ENCODE measurements at regions not wholly inside any gene's neighbourhood (a gene's known extent, or its start where the extent isn't known, plus 50 kb on each side); places are given as distances from the start of the nearest gene placed in this dataset.

- no peak for TF ChIP-seq CTCF (IDR thresholded peaks at IDR 0.05; ENCODE audit: insufficient read depth, low read length, poor library complexity, severe bottlenecking)
- no peak for DNase-seq (ENCODE audit: extremely low read depth, insufficient read length)
These were observed 641.6 kb downstream of the NSUN3 start for GRCh38 chr3:94704467-94704866.

GRCh38 chr3:94709249-94709902, 646.5 kb downstream of the NSUN3 start:
- no peak for TF ChIP-seq CTCF (IDR thresholded peaks at IDR 0.05; ENCODE audit: insufficient read depth, low read length, poor library complexity, severe bottlenecking)
- no peaks in the 10 kb centered on the region for H3K36me3 ChIP-seq (ENCODE audit: control insufficient read depth, insufficient read depth, low read length)
- no peak for DNase-seq (ENCODE audit: extremely low read depth, insufficient read length)
- H3K4me3 ChIP-seq (replicated peaks; ENCODE audit: low read depth, low read length): no peak overlapping the region
- no peaks in the 10 kb centered on the region for H3K27me3 ChIP-seq (replicated peaks; ENCODE audit: control insufficient read depth, insufficient read depth, low read length)

More at GRCh38 chr3:94704467-94704866, 641.6 kb downstream of the NSUN3 start:
- Histone ChIP-seq H3K36me3 (ENCODE audit: control insufficient read depth, insufficient read depth, low read length) (no peaks in the 10 kb centered on the region), H3K27me3 (replicated peaks; ENCODE audit: control insufficient read depth, insufficient read depth, low read length) (no peaks in the 10 kb centered on the region), H3K4me3 (replicated peaks; ENCODE audit: low read depth, low read length) (no peak overlapping the region)

- Histone ChIP-seq H3K4me3 (replicated peaks; ENCODE audit: low read depth, low read length) (no peak overlapping the region), H3K27me3 (replicated peaks; ENCODE audit: control insufficient read depth, insufficient read depth, low read length) (no peaks in the 10 kb centered on the region), H3K36me3 (ENCODE audit: control insufficient read depth, insufficient read depth, low read length) (no peaks in the 10 kb centered on the region)
- no peak for TF ChIP-seq CTCF (IDR thresholded peaks at IDR 0.05; ENCODE audit: insufficient read depth, low read length, poor library complexity, severe bottlenecking)
- DNase-seq (ENCODE audit: extremely low read depth, insufficient read length): no peak
These were observed 651.3 kb downstream of the NSUN3 start for GRCh38 chr3:94714194-94714593.

- Histone ChIP-seq H3K36me3 (ENCODE audit: control insufficient read depth, insufficient read depth, low read length) (no peaks in the 10 kb centered on the region), H3K4me3 (replicated peaks; ENCODE audit: low read depth, low read length) (no peak overlapping the region), H3K27me3 (replicated peaks; ENCODE audit: control insufficient read depth, insufficient read depth, low read length) (no peaks in the 10 kb centered on the region)
- no peak for DNase-seq (ENCODE audit: extremely low read depth, insufficient read length)
- TF ChIP-seq CTCF (IDR thresholded peaks at IDR 0.05; ENCODE audit: insufficient read depth, low read length, poor library complexity, severe bottlenecking): no peak
These were observed 653.6 kb downstream of the NSUN3 start for GRCh38 chr3:94716326-94717018.

GRCh38 chr3:94734206-94734605, 671.3 kb downstream of the NSUN3 start:
- TF ChIP-seq CTCF (IDR thresholded peaks at IDR 0.05; ENCODE audit: insufficient read depth, low read length, poor library complexity, severe bottlenecking): no peak

More at GRCh38 chr3:94734206-94734605, 671.3 kb downstream of the NSUN3 start:
- no peak for DNase-seq (ENCODE audit: extremely low read depth, insufficient read length)
- Histone ChIP-seq H3K4me3 (replicated peaks; ENCODE audit: low read depth, low read length) (no peak overlapping the region), H3K27me3 (replicated peaks; ENCODE audit: control insufficient read depth, insufficient read depth, low read length) (no peaks in the 10 kb centered on the region), H3K36me3 (ENCODE audit: control insufficient read depth, insufficient read depth, low read length) (no peaks in the 10 kb centered on the region)
